Central memory CD8-positive, alpha-beta T cell (primary cell): ENCODE measurements at regions not wholly inside any gene's neighbourhood (a gene's known extent, or its start where the extent isn't known, plus 50 kb on each side); places are given as distances from the start of the nearest gene placed in this dataset.

ENCODE experiments used
- ATAC-seq: fragments of 150-1000 bp; cut with Tn5 transposase; replicated peaks from 2 replicates; pipeline ENCODE4 v1.10.0; 2022; ENCODE audit warnings: mild to moderate bottlenecking, moderate FRiP score, moderate number of reproducible peaks; ENCODE audit not compliant: poor library complexity, severe bottlenecking; ENCODE audit errors: extremely low read depth
- DNase-seq, 2 donors: peaks; one replicate each; pipeline ENCODE4 v3.0.0; 2021; ENCODE audit warnings: low spot score in 2 of 2
- H3K27ac Mint-ChIP-seq: one replicate; pipeline ENCODE4 v1.8.0; 2022; ENCODE audit warnings: low read depth, mild to moderate bottlenecking, moderate library complexity, mixed read lengths
- H3K27me3 Mint-ChIP-seq: one replicate; pipeline ENCODE4 v1.8.0; 2022; ENCODE audit warnings: mixed read lengths
- H3K36me3 Mint-ChIP-seq: one replicate; pipeline ENCODE4 v1.8.0; 2022; ENCODE audit warnings: mild to moderate bottlenecking, moderate library complexity, mixed read lengths; ENCODE audit not compliant: insufficient read depth
- H3K4me1 Mint-ChIP-seq: one replicate; pipeline ENCODE4 v1.8.0; 2022; ENCODE audit warnings: mixed read lengths
- H3K4me3 Mint-ChIP-seq: one replicate; pipeline ENCODE4 v1.8.0; 2022; ENCODE audit warnings: mild to moderate bottlenecking, moderate library complexity, mixed read lengths
- H3K9me3 Mint-ChIP-seq: one replicate; pipeline ENCODE4 v1.8.0; 2022; ENCODE audit warnings: mixed read lengths

DNA sequence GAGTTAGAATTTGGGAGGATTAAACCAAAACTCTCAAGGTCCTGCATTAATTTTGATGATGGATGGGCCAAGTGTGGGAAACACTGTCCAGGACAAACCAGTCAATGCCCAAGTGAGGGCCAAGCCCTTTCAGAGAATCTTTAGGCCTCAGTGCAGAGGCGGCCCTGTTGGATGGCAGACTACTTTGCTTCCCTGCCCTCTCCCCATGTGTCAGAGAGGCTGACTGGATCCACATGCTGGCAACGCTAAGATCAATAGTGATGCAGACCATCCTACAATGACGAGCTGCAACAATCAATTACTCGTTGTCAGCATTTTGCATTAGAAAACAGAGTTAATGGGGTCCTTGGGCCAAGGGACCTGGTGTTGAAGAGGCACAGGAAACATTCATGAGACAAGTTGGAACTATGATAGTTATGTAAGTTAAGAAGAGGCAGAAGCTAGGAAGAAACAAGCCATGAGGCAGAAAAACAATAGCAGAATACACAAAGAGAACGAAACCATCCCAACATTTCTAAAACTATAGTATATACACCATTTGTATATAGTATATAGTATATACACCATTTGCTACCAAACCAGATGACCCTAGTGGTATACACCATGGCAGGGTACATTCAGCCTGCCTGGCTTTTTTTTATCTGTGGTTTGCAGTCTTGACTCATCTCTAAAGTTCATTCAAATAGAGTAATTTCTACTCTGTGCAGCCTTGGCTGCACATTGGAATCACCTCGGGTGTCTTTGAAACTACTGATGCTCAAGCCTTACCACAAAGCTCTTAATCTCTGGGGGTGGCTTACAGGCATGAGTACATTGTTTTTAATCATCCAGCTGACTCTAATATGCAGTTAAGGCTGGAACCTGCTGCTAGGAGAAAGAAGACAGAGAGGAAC is 147.7 kb upstream of the GYPA start:
- Mint-ChIP-seq H3K36me3 (no peaks in the 10 kb centered on the region), H3K27me3 (no peaks in the 10 kb centered on the region), H3K4me3 (no peak overlapping the region), H3K27ac (no peak overlapping the region), H3K4me1 (no peaks in the 10 kb centered on the region), H3K9me3 (peaks cover 5% of the 10 kb centered on the region)
- DNase-seq (no peak), ATAC-seq (no peak)

DNA sequence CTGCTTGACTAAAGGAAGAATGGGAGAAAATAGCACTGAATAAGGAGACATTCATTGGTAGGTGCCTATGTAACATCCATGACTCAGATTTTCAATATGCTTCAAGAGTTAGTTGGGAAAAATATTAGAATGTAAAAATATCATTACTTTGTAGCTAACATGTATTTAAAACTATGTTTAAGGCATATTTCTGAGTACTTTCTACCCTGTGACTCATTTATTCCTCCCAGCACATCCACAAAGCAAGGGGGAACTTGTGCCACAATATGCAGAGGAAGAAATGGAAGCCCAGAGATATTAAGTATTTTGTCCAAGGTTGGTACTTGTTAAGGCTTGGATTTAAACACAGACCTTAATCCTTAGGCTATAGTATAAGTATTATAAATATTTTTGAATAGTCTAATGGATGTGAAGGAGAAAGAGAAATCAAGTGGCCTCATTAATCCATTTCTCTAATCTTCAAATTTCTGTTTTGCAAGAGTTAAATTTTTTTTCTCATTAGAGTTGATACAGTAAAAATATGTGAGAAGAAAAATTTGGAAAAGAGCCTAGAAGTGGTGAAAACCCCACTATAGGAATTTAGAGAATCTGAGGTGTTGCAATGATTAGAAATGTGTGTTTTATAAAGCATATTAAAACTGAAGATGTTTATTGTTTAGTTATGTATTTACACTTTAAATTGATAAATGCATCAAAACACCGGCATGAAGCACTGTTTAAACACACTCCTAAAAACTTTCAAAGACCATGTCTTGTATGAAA is 149.3 kb upstream of the GYPA start:
- Mint-ChIP-seq H3K9me3 (peaks cover 3% of the 10 kb centered on the region), H3K27me3 (no peaks in the 10 kb centered on the region), H3K4me1 (no peaks in the 10 kb centered on the region), H3K27ac (no peak overlapping the region), H3K36me3 (no peaks in the 10 kb centered on the region), H3K4me3 (no peak overlapping the region)
- no peak for DNase-seq
- ATAC-seq: no peak

DNA sequence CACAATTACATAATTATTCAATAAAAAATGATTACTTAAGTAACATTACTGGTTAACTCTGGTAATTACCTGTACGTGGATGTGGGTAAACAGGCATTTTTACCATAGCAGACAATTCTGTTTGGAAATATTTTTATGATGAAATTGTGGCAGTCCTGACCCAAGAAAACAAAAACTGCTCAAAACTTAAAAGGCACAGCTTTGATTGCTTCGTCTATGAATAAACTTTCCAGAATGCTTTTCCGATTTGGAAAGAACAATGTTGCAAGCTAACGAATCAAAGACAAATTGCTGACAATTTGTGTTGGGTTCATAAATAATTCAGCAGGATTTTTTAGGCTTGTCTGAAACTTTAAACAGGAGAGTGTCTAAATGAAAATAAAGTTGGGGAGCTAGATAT is 150.6 kb upstream of the GYPA start:
- ATAC-seq (no peak), DNase-seq (no peak)
- Mint-ChIP-seq H3K4me3 (no peak overlapping the region), H3K27ac (no peak overlapping the region), H3K4me1 (no peaks in the 10 kb centered on the region), H3K9me3 (no peaks in the 10 kb centered on the region), H3K27me3 (no peaks in the 10 kb centered on the region), H3K36me3 (no peaks in the 10 kb centered on the region)

DNA sequence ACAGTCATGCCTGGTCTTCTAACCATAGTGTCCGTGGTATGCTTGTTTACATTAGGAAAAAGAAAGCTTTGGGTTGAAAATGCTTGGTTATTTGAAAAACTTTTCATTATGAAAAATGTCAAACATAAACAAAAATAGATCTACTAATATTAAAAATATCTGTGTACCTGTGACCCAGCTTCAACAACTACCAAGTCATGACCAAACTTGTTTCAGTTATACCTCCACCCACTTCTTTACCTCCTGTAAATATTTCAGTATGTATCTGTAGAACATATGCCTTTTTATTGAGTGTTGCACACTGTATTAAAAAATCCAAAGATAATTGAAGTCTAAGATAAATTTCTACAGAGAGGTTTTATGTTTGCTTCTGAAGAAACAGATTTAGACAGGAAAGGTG is 153.7 kb upstream of the GYPA start:
- no peak overlapping the region for H3K27ac Mint-ChIP-seq
- no peaks in the 10 kb centered on the region for H3K36me3 Mint-ChIP-seq
- ATAC-seq (no peak), DNase-seq (no peak)
- no peaks in the 10 kb centered on the region for H3K9me3 Mint-ChIP-seq
- no peaks in the 10 kb centered on the region for H3K4me1 Mint-ChIP-seq
- no peaks in the 10 kb centered on the region for H3K27me3 Mint-ChIP-seq
- no peak overlapping the region for H3K4me3 Mint-ChIP-seq

DNA sequence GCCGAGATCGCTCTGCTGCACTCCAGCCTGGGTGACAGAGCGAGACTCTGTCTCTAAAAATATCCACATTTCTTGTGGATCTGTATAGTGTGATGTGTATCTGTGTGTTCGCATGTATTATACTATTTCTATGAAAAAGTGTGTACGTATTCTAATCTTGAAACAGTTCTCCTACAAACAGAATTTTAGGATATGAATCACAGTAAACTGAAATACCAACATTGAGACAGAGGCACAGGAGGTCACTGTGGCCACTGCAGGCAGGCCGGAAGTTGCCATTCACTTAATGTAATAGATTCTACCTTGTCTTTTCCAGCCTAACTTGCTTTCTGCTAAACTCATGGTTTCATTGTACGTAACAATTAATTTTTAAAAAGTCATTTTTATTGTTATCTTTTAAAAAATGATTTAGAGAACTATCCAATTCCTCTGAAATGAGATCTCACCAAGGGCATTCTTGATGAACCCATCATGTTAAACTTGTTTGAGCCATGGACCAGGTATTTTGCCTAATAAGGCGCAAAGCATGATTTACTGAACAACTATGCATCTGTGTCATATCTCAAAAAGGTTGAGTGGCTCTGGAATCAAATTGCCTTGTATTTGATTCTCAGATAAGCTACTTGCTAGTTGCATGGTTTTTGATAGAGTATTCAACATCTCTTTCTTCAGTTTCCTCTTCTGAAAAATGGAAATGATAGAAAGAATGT is 154.9 kb upstream of the GYPA start:
- H3K36me3 Mint-ChIP-seq: no peaks in the 10 kb centered on the region
- H3K4me1 Mint-ChIP-seq: no peaks in the 10 kb centered on the region
- H3K27me3 Mint-ChIP-seq: no peaks in the 10 kb centered on the region
- DNase-seq (no peak), ATAC-seq (no peak)
- no peak overlapping the region for H3K27ac Mint-ChIP-seq
- H3K4me3 Mint-ChIP-seq: no peak overlapping the region
- no peaks in the 10 kb centered on the region for H3K9me3 Mint-ChIP-seq

DNA sequence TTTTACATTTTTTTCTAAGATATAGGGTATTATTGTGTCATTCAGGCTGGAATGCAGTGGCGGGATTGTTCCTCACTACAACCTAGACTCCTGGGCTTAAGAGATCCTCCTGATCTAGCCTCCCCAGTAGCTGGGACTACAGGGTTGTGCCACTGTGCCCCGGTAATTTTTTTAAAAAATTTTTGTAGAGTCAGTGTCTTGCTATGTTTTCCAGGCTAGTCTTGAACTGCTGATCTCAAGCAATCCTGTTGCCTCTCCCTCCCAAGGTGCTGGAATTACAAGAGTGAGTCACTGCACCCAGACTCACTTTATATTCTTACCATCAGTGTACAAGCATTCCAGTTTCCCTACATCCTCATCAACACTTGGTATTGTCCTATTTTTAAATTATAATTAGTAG is 156.4 kb upstream of the GYPA start:
- Mint-ChIP-seq H3K27ac (no peak overlapping the region), H3K4me1 (no peaks in the 10 kb centered on the region), H3K4me3 (no peak overlapping the region), H3K9me3 (peaks cover 6% of the 10 kb centered on the region), H3K27me3 (no peaks in the 10 kb centered on the region), H3K36me3 (no peaks in the 10 kb centered on the region)
- DNase-seq (no peak), ATAC-seq (no peak)

DNA sequence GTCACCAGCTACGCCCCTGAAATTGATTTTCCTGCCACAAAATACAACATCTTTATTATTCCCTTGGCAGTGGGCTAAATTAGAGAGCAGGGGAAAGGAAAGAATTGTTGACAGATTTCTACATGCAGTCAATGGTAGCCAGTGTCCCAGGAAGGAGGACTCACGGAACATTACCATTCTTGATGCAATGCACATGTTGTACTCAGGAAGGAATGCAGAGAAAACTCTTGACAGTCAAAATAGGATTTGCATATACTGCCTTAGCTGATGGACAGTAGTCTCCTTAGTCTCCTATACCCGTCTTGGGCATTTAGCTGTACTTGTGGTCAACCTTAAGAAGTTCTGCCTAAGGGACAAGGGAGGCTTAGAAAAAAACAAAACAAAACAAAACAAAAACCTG is 158.0 kb upstream of the GYPA start:
- H3K4me1 Mint-ChIP-seq: no peaks in the 10 kb centered on the region
- H3K4me3 Mint-ChIP-seq: no peak overlapping the region
- H3K9me3 Mint-ChIP-seq: peaks cover 6% of the 10 kb centered on the region
- H3K27ac Mint-ChIP-seq: no peak overlapping the region
- DNase-seq (no peak), ATAC-seq (no peak)
- no peaks in the 10 kb centered on the region for H3K36me3 Mint-ChIP-seq
- H3K27me3 Mint-ChIP-seq: no peaks in the 10 kb centered on the region

DNA sequence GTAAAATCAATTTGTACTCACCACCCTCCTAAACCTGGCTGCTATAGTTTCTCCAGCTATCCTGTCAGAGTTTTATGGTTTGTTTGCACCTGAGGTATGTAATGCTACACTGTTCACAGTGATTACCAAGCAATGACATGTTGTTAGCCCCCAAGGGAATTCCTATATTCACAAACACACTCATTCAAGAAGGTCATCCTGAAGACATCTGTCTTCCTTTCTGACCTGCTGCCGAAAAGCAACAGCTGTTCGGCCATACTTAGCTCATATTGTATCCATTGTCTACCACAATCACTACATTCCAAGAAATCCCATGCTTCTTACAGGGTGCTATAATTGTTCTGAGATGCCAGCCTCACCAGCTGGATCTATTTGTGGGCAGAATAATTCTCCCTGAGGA is 160.1 kb upstream of the GYPA start:
- DNase-seq (no peak), ATAC-seq (no peak)
- H3K4me3 Mint-ChIP-seq: no peak overlapping the region
- no peaks in the 10 kb centered on the region for H3K36me3 Mint-ChIP-seq
- H3K4me1 Mint-ChIP-seq: no peaks in the 10 kb centered on the region
- no peaks in the 10 kb centered on the region for H3K27me3 Mint-ChIP-seq
- H3K27ac Mint-ChIP-seq: no peak overlapping the region
- peaks cover 6% of the 10 kb centered on the region for H3K9me3 Mint-ChIP-seq

DNA sequence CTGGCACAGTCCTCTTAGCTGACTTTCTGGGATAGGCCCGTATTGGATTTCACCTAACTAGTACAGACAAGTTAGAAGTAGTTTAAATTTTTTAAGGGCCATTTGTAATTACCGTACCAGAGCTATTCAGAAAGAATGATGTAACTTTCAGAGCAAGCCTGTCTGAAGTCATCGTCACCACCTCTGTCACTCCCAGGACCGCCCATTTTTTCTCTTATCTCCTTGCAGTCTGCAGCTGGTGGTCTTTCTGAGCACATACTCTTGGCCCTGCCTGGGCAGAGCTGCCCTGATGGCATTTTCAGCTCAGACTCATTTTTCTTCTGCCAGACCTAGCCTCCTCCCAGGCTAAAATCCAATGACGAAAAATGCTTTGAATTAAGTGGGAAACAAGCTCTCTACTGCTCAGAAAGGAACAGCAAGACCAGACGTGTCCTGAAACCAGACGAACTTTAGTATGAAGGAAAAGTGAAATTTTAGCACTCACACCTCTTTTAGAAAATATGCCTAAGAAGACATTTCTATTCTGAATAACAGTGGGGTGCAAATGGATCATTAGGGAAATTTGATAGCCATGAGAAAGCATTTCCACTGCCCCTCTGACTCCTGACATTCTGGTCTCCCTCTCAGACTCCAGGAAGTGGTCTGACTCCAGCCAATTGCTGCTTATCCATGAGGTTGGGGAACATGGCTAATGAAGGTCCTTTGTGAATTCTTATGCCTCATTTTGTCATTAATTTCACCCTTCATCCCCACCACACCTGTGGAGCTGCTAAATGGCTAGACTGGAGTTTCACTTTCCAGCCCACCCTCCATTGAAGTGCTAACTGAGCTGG is 162.4 kb upstream of the GYPA start:
- Mint-ChIP-seq H3K4me3 (no peak overlapping the region), H3K9me3 (peaks cover 6% of the 10 kb centered on the region), H3K4me1 (no peaks in the 10 kb centered on the region), H3K27me3 (no peaks in the 10 kb centered on the region), H3K27ac (no peak overlapping the region), H3K36me3 (no peaks in the 10 kb centered on the region)
- DNase-seq: no peak
- no peak for ATAC-seq

DNA sequence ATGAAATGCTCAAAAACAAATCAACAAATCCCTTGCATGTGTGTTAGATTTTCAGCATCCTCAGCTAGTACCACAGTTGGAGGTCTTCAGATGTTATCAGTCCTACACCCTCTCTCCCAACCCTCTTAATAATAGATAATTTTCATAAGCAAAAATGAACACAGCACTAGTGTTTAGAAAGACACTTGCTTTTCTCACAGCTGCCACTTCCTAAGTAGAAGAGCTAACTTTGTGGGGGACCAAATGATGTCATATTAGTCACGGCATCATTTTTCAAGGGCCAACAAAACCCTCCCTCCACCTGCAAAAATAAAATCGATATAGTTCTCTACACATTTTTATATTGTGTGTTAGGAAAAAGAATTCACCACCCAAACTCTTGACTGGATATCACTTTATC is 163.5 kb upstream of the GYPA start:
- H3K27ac Mint-ChIP-seq: no peak overlapping the region
- H3K27me3 Mint-ChIP-seq: no peaks in the 10 kb centered on the region
- ATAC-seq (no peak), DNase-seq (no peak)
- no peaks in the 10 kb centered on the region for H3K36me3 Mint-ChIP-seq
- H3K4me3 Mint-ChIP-seq: no peak overlapping the region
- H3K4me1 Mint-ChIP-seq: no peaks in the 10 kb centered on the region
- H3K9me3 Mint-ChIP-seq: peaks cover 6% of the 10 kb centered on the region

DNA sequence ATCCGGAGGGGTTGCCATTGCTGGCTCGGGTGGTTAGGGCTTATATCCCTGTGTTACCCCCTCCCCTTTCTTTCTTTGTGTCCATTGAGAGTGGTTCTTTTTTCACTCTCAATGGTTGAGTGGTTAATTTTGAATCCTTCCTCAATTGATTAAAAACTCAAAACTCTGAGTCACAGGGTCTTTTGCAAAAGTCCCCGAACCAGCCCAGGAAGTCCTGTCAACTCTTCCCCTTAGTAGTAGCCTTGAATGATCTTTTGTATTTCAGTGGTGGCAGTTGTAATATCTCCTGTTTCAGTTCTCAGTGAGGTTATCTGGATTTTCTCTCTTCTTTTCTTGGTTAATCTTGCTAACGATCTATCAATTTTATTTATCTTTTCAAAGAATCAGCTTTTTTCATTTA is 170.0 kb upstream of the GYPA start:
- DNase-seq (no peak), ATAC-seq (no peak)
- no peak overlapping the region for H3K27ac Mint-ChIP-seq
- H3K36me3 Mint-ChIP-seq: no peaks in the 10 kb centered on the region
- no peak overlapping the region for H3K4me3 Mint-ChIP-seq
- H3K27me3 Mint-ChIP-seq: no peaks in the 10 kb centered on the region
- H3K9me3 Mint-ChIP-seq: peaks cover 11% of the 10 kb centered on the region
- no peaks in the 10 kb centered on the region for H3K4me1 Mint-ChIP-seq

DNA sequence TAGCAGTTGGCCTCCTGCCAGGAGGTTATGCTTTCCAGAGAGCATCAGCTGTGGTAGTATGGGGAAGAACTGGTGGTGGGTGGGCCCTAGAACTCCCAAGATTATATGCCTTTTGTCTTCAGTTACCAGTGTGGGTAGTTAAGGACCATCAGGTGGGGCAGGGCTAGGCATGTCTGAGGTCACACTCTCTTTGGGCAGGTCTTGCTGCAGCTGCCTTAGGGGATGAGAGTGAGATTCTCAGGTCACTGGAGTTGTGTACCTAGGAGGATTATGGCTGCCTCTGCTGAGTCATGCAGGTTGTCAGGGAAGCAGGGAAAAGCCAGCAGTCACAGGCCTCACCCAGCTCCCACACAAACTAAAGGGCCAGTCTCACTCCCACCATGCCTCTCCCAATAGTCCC is 172.9 kb upstream of the GYPA start:
- no peak for ATAC-seq
- H3K4me1 Mint-ChIP-seq: no peaks in the 10 kb centered on the region
- H3K27ac Mint-ChIP-seq: no peak overlapping the region
- H3K4me3 Mint-ChIP-seq: no peak overlapping the region
- DNase-seq: no peak
- peaks cover 11% of the 10 kb centered on the region for H3K9me3 Mint-ChIP-seq
- no peaks in the 10 kb centered on the region for H3K36me3 Mint-ChIP-seq
- H3K27me3 Mint-ChIP-seq: no peaks in the 10 kb centered on the region
